NCI-H345 (cell line): ENCODE measurements at regions not wholly inside any gene's neighbourhood (a gene's known extent, or its start where the extent isn't known, plus 50 kb on each side); places are given as distances from the start of the nearest gene placed in this dataset.

Experiments
- DNase-seq: peaks from one replicate; lab custom pipeline; 2025; lab: John Stamatoyannopoulos, UW

DNA sequence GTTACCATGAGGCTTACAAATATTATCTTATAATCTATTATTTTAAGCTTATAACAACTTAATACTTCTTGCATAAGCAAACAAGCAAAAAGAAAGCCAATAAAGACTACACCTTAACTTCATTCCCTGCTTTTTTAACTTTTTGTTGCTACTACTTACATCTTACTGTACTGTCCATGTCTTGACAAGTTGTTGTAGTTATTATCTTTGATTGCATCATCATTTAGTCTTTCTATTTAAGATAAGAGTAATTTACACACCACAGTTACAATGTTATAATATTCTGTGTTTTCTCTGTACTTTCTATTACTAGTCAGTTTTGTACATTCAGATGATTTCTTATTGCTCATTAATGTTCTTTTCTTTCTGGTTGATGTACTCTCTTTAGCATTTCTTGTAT is 346.6 kb downstream of the SMARCA1 start:
- DNase-seq = no peak

DNA sequence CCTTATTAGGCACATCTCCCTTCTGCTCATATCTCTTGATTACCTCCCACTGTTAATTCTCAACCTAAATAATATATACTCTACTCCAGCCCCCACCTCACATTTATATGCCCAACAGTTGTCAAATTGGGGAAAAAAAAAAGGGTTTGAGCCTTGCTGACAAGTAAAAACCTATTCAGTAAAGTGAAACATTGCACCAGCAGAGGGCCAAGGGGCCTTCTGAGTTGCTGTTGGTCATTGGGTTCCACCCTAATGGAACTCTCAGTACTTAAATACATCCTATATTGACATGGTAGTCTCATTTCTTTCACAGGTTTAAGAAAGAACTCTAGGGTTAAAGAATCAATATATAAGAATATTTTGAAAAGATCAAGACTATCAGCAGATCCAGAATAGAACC is 362.2 kb downstream of the SMARCA1 start:
- DNase-seq = no peak

- DNase-seq = no peak
These were observed 364.8 kb downstream of the SMARCA1 start for GRCh38 chrX:129158505-129158904.

DNA sequence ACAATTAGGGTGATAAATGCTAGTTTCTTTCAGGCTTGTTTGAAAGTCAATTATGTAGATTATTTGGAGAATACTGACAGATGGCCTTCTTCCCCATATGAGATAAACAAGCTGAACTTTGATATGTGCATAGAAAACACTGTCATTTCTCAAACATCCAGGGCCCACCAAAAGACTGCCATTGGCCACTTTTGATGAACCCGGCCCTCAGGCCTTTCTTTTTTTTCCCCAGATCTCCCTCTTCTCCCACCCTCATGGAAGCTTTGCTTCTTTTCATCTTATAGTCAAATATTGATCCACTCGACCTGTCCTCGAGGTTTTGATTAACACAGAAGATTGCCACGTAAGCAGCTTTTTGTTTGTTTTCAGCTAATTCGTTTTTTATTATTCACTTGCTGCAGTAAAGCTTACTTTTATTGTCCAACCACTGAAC is 377.4 kb downstream of the SMARCA1 start:
- no peak for DNase-seq

GRCh38 chrX:129145385-129145784 is 377.9 kb downstream of the SMARCA1 start:
- DNase-seq = no peak

- no peak for DNase-seq
These were observed 378.9 kb downstream of the SMARCA1 start for GRCh38 chrX:129144172-129145038.

DNA sequence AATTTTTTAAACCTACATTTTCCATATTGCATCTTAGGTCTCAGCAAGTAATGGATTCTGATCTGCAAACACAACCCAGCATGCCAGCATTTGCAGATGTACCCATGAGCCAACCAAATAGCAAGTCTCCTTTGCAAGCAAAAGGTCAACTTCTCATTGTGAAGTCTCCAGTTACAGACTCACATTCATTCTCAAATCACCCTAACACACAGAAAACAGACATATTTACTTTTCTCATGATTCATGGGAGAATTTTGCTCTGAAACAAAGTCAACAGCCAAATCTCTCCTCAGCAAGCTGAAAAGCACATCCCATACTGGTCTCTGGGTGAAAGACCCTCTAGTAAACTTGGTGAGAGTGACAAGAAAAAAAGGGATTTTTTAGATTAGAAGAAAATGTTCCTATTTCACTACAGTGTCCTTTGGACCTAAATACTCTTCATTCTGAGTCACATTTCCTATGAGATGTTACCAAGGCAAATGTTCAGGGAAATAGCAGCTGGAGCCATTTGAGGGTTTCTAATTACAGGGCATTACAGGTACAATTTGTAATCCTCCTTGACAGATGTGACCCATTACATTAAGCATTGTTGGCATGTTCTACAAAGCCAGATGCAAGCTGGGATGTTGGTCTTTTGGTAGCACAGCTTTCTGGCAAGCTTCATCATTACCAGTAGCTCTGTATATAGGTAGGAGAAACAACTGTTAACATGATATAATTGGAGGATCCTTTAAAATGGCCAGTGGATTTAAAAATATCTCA is 383.3 kb downstream of the SMARCA1 start:
- DNase-seq = no peak

DNA sequence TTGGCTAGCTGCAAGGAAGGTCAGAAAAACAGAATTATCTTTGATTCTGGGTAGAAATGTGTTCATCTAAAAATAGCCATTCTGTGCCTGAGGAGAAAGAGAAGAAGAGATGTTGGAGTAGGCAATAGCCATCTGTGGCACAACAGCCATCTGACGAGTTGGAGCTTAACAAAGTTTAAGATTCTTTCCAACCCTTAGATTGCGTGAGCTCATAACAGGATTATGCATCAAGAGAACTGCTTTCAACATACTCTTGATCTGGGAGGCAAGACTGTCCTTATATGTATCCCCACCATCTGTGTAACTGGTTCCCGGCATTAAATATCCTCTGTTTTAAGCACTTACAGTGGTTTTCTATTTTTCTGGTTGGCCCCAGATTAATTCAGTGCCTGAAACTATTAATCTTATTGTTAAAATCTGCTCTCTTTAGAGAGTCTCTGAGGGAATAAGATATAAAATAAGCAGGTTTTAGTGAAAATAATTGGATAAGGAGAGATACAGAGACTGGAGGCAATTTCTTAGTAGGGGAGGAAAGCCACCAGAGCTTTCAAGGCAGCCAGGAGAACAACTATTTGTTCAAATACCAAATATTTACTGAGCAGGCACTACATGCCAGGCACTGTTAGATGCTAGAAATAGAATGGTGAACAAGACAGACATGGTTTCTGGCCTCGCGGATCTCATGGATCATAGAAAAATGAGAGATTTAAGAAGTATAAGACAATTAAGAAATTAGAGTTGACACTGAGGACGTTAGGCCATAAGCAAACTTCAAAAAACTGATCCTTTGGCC is 398.0 kb downstream of the SMARCA1 start:
- DNase-seq = no peak

- DNase-seq = no peak
These were observed 399.5 kb downstream of the SMARCA1 start for GRCh38 chrX:129123795-129124194.

DNA sequence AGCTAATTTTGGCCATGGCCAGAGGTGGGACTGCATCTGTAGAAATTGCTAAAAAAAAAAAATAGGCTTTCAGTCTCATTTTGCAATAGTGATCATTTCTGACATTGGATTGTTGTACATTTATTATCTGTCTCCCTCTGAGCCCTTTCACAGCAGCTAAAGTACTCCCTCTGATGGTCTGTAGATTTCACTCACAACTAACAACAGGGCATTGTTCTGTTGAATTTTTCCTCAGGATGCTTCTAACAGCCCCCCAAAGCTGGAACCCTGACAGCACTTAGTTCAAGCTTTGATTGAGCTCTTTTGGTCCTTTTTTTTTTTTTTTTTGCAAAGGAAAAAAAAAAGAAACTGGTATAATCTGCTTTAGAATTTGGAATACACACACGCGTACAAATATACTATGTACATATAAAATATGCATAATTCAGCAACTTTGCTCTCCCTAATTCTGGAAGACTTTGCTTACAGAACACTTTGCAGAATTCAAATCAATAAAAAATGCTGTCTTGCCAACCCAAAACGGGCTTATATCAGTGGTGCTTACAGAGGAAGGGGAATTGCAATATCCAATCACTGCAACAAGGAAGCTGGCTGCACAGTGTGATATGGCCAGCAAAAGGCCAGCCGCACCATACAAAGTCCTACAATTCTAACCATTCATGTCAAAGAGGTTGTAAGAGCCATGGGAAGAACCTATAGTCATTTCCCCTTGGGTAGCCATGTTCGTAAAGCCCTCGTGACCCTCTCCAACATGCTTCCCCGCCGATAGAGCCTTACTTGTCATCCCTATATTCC is 406.4 kb downstream of the SMARCA1 start:
- DNase-seq = no peak

GRCh38 chrX:129115935-129116334 is 407.4 kb downstream of the SMARCA1 start:
- no peak for DNase-seq

DNA sequence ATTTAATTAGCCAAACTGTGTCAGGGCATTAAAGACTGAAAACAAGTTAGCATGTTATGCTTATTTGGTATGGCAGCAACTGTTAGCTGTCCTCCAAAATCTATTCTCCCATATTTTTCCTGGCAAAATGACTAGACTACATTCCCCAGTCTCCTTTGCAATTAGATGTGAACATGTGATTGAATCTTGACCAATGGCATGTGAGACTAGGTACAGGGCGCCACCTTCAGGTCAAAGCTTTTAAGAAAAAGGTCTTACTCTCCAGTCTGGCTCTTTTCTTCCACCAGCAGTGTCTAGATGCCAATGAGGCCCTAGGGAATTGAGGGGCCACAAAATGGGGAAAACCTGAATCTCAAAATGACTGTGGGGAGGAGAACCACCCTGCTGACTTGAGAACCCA is 408.2 kb downstream of the SMARCA1 start:
- no peak for DNase-seq

- DNase-seq = no peak
These were observed 412.1 kb downstream of the SMARCA1 start for GRCh38 chrX:129111081-129111798.

- DNase-seq = no peak
These were observed 414.4 kb downstream of the SMARCA1 start for GRCh38 chrX:129108936-129109335.

DNA sequence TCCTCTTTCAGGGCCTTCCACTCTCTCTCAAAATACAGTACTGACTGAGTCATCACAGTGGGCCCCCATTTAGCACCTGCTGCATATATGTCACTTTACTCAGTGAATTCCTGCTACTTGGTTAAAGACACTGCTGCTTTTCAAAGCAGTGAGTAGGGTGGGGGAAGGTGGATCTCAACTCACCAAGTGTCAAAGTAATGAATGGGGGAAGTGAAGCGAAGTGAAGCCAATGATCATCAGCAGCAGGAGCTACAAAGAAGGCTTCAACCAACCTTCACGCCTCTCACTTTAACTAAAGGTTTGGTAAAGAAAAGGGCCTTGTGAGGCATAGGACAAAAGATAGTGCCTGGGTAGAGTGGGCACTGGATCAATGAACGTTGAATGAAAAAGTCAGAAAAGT is 424.1 kb downstream of the SMARCA1 start:
- DNase-seq = no peak

DNA sequence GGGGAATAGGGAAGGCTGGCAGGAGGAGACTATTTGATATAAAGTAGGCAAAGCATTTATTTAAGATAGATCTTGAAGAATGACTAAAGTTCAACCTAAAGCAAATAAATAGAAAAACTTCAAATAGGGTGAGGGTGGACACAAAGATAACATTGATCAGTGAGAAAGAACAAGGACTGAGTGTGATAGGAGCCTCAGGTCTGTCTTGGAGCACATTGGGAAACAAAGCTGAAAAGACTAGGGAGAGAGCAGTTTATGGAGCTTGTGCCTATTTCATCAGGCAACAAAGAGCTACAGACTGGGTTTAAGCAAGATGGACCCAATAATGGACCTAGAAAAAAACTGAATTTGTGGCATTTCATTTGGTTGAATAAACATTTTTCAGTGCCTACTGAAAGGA is 425.6 kb downstream of the SMARCA1 start:
- DNase-seq = no peak

GRCh38 chrX:129093706-129094105 is 429.6 kb downstream of the SMARCA1 start:
- no peak for DNase-seq

- no peak for DNase-seq
These were observed 430.5 kb downstream of the SMARCA1 start for GRCh38 chrX:129092757-129093156.

DNA sequence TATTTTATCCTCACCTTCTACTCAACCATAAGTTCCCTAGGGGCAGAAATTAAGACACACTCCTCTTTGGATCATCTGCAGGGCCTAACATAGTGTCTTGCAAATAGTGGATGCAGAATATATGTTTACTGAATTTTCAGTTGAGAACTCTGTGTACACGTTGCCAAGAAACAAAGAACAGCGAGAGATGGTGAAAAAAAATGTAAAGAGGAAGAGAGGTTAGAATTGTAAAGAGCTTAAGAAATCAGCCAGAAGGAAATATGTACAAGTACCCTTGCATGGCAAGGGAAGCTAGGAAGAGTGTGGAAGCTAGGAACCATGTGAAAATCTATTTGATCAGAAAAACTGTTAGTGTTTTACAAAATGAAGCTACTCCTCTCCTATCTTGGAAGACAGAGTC is 431.0 kb downstream of the SMARCA1 start:
- DNase-seq = no peak

- no peak for DNase-seq
These were observed 432.2 kb downstream of the SMARCA1 start for GRCh38 chrX:129091097-129091496.

DNA sequence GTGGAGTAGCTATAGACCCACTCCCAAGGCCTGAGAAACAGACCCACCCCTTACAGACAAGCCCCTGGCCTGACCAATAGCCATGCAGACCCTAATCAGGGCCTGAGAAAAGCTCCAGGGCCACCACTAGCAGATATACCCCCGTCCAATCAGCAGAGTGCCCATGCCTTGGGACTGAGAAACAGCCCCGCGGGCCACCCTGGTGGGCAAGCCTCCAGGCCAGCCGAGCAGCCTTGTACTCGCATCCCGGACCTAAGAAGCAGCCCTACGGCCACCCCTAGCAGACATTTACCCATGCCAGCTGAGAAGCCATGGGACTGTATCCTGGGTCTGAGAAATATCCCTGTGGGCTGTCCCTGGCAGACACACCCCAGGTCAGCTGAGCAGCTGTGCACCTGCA is 436.5 kb downstream of the SMARCA1 start:
- DNase-seq = no peak
